ENCODE measurements at regions not wholly inside any gene's neighbourhood (a gene's known extent, or its start where the extent isn't known, plus 50 kb on each side); places are given as distances from the start of the nearest gene placed in this dataset.

GRCh38 chr14:48726080-48726642 is 860.0 kb downstream of the RPS29 start:
- TF ChIP-seq ARNTL (CRISPR knock-in tag; IDR thresholded peaks at IDR 0.05; ENCODE audit: borderline replicate concordance, low read depth) (no peak), POU6F1 (CRISPR knock-in tag; IDR thresholded peaks at IDR 0.05; ENCODE audit: borderline replicate concordance, low read depth) (no peak), ESRRG (CRISPR knock-in tag; IDR thresholded peaks at IDR 0.05) (no peak), TCF4 (CRISPR knock-in tag; IDR thresholded peaks at IDR 0.05; ENCODE audit: borderline replicate concordance) (no peak), RARB (CRISPR knock-in tag; IDR thresholded peaks at IDR 0.05) (no peak), ZNF565 (CRISPR knock-in tag; conservative IDR thresholded peaks at IDR 0.05; ENCODE audit: low read depth) (no peak), ZC3H10 (CRISPR knock-in tag; IDR thresholded peaks at IDR 0.05) (no peak), PPARA (CRISPR knock-in tag; IDR thresholded peaks at IDR 0.05; ENCODE audit: borderline replicate concordance) (no peak), TOX (CRISPR knock-in tag; IDR thresholded peaks at IDR 0.05; ENCODE audit: borderline replicate concordance) (no peak)
- TF ChIP-seq, protein P1, sequence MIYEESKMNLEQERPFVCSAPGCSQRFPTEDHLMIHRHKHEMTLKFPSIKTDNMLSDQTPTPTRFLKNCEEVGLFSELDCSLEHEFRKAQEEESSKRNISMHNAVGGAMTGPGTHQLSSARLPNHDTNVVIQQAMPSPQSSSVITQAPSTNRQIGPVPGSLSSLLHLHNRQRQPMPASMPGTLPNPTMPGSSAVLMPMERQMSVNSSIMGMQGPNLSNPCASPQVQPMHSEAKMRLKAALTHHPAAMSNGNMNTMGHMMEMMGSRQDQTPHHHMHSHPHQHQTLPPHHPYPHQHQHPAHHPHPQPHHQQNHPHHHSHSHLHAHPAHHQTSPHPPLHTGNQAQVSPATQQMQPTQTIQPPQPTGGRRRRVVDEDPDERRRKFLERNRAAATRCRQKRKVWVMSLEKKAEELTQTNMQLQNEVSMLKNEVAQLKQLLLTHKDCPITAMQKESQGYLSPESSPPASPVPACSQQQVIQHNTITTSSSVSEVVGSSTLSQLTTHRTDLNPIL (CRISPR knock-in tag; IDR thresholded peaks at IDR 0.05; ENCODE audit: low read depth) = no peak
- TF ChIP-seq, protein P2, sequence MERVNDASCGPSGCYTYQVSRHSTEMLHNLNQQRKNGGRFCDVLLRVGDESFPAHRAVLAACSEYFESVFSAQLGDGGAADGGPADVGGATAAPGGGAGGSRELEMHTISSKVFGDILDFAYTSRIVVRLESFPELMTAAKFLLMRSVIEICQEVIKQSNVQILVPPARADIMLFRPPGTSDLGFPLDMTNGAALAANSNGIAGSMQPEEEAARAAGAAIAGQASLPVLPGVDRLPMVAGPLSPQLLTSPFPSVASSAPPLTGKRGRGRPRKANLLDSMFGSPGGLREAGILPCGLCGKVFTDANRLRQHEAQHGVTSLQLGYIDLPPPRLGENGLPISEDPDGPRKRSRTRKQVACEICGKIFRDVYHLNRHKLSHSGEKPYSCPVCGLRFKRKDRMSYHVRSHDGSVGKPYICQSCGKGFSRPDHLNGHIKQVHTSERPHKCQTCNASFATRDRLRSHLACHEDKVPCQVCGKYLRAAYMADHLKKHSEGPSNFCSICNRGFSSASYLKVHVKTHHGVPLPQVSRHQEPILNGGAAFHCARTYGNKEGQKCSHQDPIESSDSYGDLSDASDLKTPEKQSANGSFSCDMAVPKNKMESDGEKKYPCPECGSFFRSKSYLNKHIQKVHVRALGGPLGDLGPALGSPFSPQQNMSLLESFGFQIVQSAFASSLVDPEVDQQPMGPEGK (CRISPR knock-in tag; IDR thresholded peaks at IDR 0.05; ENCODE audit: borderline replicate concordance) = no peak

Data from SK-N-SH treated with all-trans-retinoic acid at 6 μM for 48 hours (cell line).